K562 (cell line): ENCODE measurements at regions not wholly inside any gene's neighbourhood (a gene's known extent, or its start where the extent isn't known, plus 50 kb on each side); places are given as distances from the start of the nearest gene placed in this dataset.

Source experiments
- ARID3A ChIP-seq: IDR thresholded peaks from 2 replicates; pipeline ENCODE4 v1.6.1; 2012; ENCODE audit warnings: low read depth, low read length, improper control_type of control experiment, borderline replicate concordance
- BCOR ChIP-seq: fragments of 450-650 bp; IDR thresholded peaks from 2 replicates; pipeline ENCODE4 v1.6.1; 2016
- CBFA2T2 ChIP-seq: fragments of 450-650 bp; conservative IDR thresholded peaks from 2 replicates; pipeline ENCODE4 v1.6.1; 2017; ENCODE audit warnings: mild to moderate bottlenecking
- HDGF ChIP-seq: fragments of 450-650 bp; IDR thresholded peaks from 2 replicates; pipeline ENCODE4 v1.6.1; 2016
- HEY1 ChIP-seq: fragments of 250-450 bp; sonication (Bioruptor Pico); IDR thresholded peaks from 2 replicates; pipeline ENCODE4 v1.5.0; 2020; ENCODE audit warnings: mild to moderate bottlenecking, moderate library complexity, borderline replicate concordance
- HOXB6 ChIP-seq: fragments of 250-450 bp; sonication (Bioruptor Pico); IDR thresholded peaks from 2 replicates; pipeline ENCODE4 v1.5.1; 2022; ENCODE audit warnings: mild to moderate bottlenecking, borderline replicate concordance
- KAT8 ChIP-seq: fragments of 450-650 bp; IDR thresholded peaks from 2 replicates; pipeline ENCODE4 v1.6.1; 2016; ENCODE audit warnings: low read depth, mild to moderate bottlenecking
- KLF13 ChIP-seq: fragments of 450-650 bp; IDR thresholded peaks from 2 replicates; pipeline ENCODE4 v1.6.1; 2016; ENCODE audit warnings: missing genetic modification characterization, low read depth, mild to moderate bottlenecking, missing compliant biosample characterization, moderate library complexity, borderline replicate concordance
- MAFF ChIP-seq: IDR thresholded peaks from 2 replicates; pipeline ENCODE4 v1.6.1; 2012; ENCODE audit warnings: low read length, improper control_type of control experiment
- MAFG ChIP-seq: fragments of 450-650 bp; conservative IDR thresholded peaks from 2 replicates; pipeline ENCODE4 v1.6.1; 2016; ENCODE audit warnings: missing genetic modification characterization, missing compliant biosample characterization
- POLR2H ChIP-seq: IDR thresholded peaks from 2 replicates; pipeline ENCODE4 v1.6.1; 2016; ENCODE audit warnings: missing genetic modification characterization, low read depth, mild to moderate bottlenecking, control low read depth, missing compliant biosample characterization, moderate library complexity
- RB1 ChIP-seq: fragments of 450-650 bp; IDR thresholded peaks from 2 replicates; pipeline ENCODE4 v1.6.1; 2017; ENCODE audit warnings: low read depth, mild to moderate bottlenecking
- RBBP5 ChIP-seq: fragments of 200-600 bp; sonication (generic); IDR thresholded peaks from 2 replicates; pipeline ENCODE4 v1.6.1; 2012; ENCODE audit warnings: borderline replicate concordance, mild to moderate bottlenecking, low read length, control low read depth, inconsistent platforms; ENCODE audit not compliant: insufficient read depth, poor library complexity, severe bottlenecking
- RBM17 ChIP-seq: fragments of 200-400 bp; formaldehyde crosslinking; IDR thresholded peaks from 2 replicates; pipeline ENCODE4 v1.6.1; 2017; ENCODE audit warnings: low read depth, mild to moderate bottlenecking, low read length, borderline replicate concordance
- SMAD1 ChIP-seq: fragments of 150-350 bp; IDR thresholded peaks from 2 replicates; pipeline ENCODE4 v1.6.1; 2014; ENCODE audit warnings: low read length, low read depth; ENCODE audit not compliant: partially characterized antibody
- ZNF140 ChIP-seq: fragments of 250-450 bp; sonication (Bioruptor Pico); IDR thresholded peaks from 2 replicates; pipeline ENCODE4 v1.8.0; 2021; ENCODE audit warnings: moderate library complexity, mild to moderate bottlenecking, inconsistent platforms
- ZNF263 ChIP-seq: sonication (generic); formaldehyde crosslinking; IDR thresholded peaks from 2 replicates; pipeline ENCODE4 v1.8.0; 2022; ENCODE audit warnings: mild to moderate bottlenecking, missing genetic modification reagents, borderline replicate concordance
- ZNF780A ChIP-seq: fragments of 250-450 bp; sonication (Bioruptor Pico); IDR thresholded peaks from 2 replicates; pipeline ENCODE4 v1.5.0; 2021; ENCODE audit warnings: mild to moderate bottlenecking
- TF ChIP-seq, protein P1 (sequence below): fragments of 150-350 bp; IDR thresholded peaks from 2 replicates; pipeline ENCODE4 v1.6.1; 2014; ENCODE audit warnings: low read depth, mild to moderate bottlenecking, low read length, borderline replicate concordance
- TF ChIP-seq, protein P2 (sequence below): fragments of 200-400 bp; formaldehyde crosslinking; IDR thresholded peaks from 2 replicates; pipeline ENCODE4 v1.6.1; 2017; ENCODE audit warnings: mild to moderate bottlenecking, low read depth, low read length, moderate library complexity

DNA sequence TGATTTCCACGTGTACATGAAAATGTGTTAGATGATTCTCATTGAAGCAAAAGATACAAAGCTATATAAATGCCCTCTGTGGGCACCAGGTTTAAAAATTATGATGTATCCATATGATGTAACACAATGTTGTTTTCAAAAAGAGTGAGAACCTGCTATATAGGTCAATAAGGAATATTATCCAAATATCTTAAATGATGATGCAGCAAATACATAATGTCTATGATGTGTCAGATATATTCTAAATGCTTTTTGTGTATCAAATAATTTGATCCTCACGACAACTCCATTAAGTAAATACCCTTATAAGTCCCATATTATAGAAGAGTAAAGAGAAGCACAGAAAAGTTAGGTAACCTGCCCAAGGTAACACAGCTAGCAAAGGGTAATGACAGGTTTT is 393.0 kb upstream of the DCN start (continued):
- TF ChIP-seq ARID3A (no peak), ZNF780A (CRISPR knock-in tag) (no peak), KAT8 (no peak), ZNF263 (CRISPR knock-in tag) (no peak), SMAD1 (no peak), POLR2H (tag) (no peak), MAFF (peak; percentile 61; the same call in 1 of the 2 replicates), RBM17 (no peak), BCOR (no peak), MAFG (tag) (peak; percentile 47), CBFA2T2 (no peak), RBBP5 (no peak), HDGF (no peak), RB1 (no peak), KLF13 (no peak), HOXB6 (no peak), HEY1 (no peak), ZNF140 (CRISPR knock-in tag) (no peak)
- TF ChIP-seq, protein P1, sequence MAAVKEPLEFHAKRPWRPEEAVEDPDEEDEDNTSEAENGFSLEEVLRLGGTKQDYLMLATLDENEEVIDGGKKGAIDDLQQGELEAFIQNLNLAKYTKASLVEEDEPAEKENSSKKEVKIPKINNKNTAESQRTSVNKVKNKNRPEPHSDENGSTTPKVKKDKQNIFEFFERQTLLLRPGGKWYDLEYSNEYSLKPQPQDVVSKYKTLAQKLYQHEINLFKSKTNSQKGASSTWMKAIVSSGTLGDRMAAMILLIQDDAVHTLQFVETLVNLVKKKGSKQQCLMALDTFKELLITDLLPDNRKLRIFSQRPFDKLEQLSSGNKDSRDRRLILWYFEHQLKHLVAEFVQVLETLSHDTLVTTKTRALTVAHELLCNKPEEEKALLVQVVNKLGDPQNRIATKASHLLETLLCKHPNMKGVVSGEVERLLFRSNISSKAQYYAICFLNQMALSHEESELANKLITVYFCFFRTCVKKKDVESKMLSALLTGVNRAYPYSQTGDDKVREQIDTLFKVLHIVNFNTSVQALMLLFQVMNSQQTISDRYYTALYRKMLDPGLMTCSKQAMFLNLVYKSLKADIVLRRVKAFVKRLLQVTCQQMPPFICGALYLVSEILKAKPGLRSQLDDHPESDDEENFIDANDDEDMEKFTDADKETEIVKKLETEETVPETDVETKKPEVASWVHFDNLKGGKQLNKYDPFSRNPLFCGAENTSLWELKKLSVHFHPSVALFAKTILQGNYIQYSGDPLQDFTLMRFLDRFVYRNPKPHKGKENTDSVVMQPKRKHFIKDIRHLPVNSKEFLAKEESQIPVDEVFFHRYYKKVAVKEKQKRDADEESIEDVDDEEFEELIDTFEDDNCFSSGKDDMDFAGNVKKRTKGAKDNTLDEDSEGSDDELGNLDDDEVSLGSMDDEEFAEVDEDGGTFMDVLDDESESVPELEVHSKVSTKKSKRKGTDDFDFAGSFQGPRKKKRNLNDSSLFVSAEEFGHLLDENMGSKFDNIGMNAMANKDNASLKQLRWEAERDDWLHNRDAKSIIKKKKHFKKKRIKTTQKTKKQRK = no peak
- TF ChIP-seq, protein P2, sequence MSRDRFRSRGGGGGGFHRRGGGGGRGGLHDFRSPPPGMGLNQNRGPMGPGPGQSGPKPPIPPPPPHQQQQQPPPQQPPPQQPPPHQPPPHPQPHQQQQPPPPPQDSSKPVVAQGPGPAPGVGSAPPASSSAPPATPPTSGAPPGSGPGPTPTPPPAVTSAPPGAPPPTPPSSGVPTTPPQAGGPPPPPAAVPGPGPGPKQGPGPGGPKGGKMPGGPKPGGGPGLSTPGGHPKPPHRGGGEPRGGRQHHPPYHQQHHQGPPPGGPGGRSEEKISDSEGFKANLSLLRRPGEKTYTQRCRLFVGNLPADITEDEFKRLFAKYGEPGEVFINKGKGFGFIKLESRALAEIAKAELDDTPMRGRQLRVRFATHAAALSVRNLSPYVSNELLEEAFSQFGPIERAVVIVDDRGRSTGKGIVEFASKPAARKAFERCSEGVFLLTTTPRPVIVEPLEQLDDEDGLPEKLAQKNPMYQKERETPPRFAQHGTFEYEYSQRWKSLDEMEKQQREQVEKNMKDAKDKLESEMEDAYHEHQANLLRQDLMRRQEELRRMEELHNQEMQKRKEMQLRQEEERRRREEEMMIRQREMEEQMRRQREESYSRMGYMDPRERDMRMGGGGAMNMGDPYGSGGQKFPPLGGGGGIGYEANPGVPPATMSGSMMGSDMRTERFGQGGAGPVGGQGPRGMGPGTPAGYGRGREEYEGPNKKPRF = no peak
